Upper lobe of left lung (tissue), 6 donors: ENCODE measurements at regions not wholly inside any gene's neighbourhood (a gene's known extent, or its start where the extent isn't known, plus 50 kb on each side); places are given as distances from the start of the nearest gene placed in this dataset.

ENCODE experiments used
- ATAC-seq, 2 donors: fragments of 200-7000 bp; cut with Tn5 transposase; one replicate each; pipeline ENCODE4 v1.9.1; 2022; ENCODE audit warnings: mild to moderate bottlenecking in 2 of 2, moderate library complexity in 2 of 2; ENCODE audit not compliant: low FRiP score in 2 of 2
- DNase-seq, 2 donors: peaks; one replicate each; pipeline ENCODE4 v3.0.0-alpha.2; 2019 to 2020
- H3K27ac ChIP-seq, 4 donors: fragments of 200-600 bp; sonication (generic); one replicate each; pipeline ENCODE4 v1.5.1; 2016 to 2019
- H3K27me3 ChIP-seq, 4 donors: fragments of 200-600 bp; sonication (generic); one replicate each; pipeline ENCODE4 v1.5.1; 2017 to 2019
- H3K36me3 ChIP-seq, 4 donors: fragments of 200-600 bp; sonication (generic); one replicate each; pipeline ENCODE4 v1.5.1; 2016 to 2019
- H3K4me1 ChIP-seq, 4 donors: fragments of 200-600 bp; sonication (generic); one replicate each; pipeline ENCODE4 v1.5.1; 2018 to 2019
- H3K4me3 ChIP-seq, 4 donors: fragments of 200-600 bp; sonication (generic); one replicate each; pipeline ENCODE4 v1.5.1; 2017 to 2019; ENCODE audit warnings: mild to moderate bottlenecking in 2 of 4, moderate library complexity in 1 of 4
- H3K9me3 ChIP-seq, 4 donors: fragments of 200-600 bp; sonication (generic); one replicate each; pipeline ENCODE4 v1.5.1; 2018 to 2019
- CTCF ChIP-seq, 6 experiments: fragments of 450-650 bp in 4 of 6; fragments of 200-600 bp in 2 of 6; sonication (generic) in 2 of 6; IDR thresholded peaks; one replicate each; pipeline ENCODE4 v1.5.1; 2016 to 2019; ENCODE audit warnings: antibody characterized with exemption in 6 of 6
- EP300 ChIP-seq, 4 donors: sonication (generic); formaldehyde crosslinking; IDR thresholded peaks; one replicate each; pipeline ENCODE4 v1.5.1; 2017; ENCODE audit warnings: antibody characterized with exemption in 4 of 4, control low read depth in 2 of 4
- POLR2A ChIP-seq, 4 donors: fragments of 450-650 bp; IDR thresholded peaks; one replicate each; pipeline ENCODE4 v1.5.1; 2016 to 2017; ENCODE audit warnings: antibody characterized with exemption in 4 of 4, mild to moderate bottlenecking in 2 of 4
- POLR2AphosphoS5 ChIP-seq, 2 donors: sonication (generic); formaldehyde crosslinking; IDR thresholded peaks; one replicate each; pipeline ENCODE4 v1.5.1; 2017; ENCODE audit warnings: antibody characterized with exemption in 2 of 2
- WGBS, 2 donors: methylation state at CpG; one replicate each; pipeline ENCODE4 v1.1.5; 2017 to 2018; 5-methylcytosine and 5-hydroxymethylcytosine counted together
- donor health status: DM: no; HTN: no; CAD: no; lungs with moderate emphysema.
- donor health status: DM: no; HTN: yes; CAD: no; lungs with severe emphysema.

GRCh38 chr10:64977915-64978314 lies 1456.7 kb downstream of the REEP3 start:
- H3K9me3 ChIP-seq: no peaks in the 10 kb centered on the region
- H3K4me1 ChIP-seq: no peaks in the 10 kb centered on the region
- no peaks in the 10 kb centered on the region for H3K27me3 ChIP-seq
- H3K4me3 ChIP-seq: no peak overlapping the region
- no peaks in the 10 kb centered on the region for H3K36me3 ChIP-seq
- TF ChIP-seq POLR2A (IDR thresholded peaks at IDR 0.05): no peak
- TF ChIP-seq EP300 (IDR thresholded peaks at IDR 0.05): no peak
- TF ChIP-seq POLR2AphosphoS5 (IDR thresholded peaks at IDR 0.05): no peak
- TF ChIP-seq CTCF (IDR thresholded peaks at IDR 0.05): no peak
- no peak for ATAC-seq
- H3K27ac ChIP-seq: no peak overlapping the region
- no peak for DNase-seq

GRCh38 chr10:64996886-64997285 lies 1475.7 kb downstream of the REEP3 start:
- no peak for TF ChIP-seq EP300 (IDR thresholded peaks at IDR 0.05)
- TF ChIP-seq POLR2AphosphoS5 (IDR thresholded peaks at IDR 0.05): no peak
- no peak for TF ChIP-seq CTCF (IDR thresholded peaks at IDR 0.05)
- TF ChIP-seq POLR2A (IDR thresholded peaks at IDR 0.05): no peak
- Histone ChIP-seq H3K27ac (no peak overlapping the region), H3K4me1 (no peaks in the 10 kb centered on the region), H3K27me3 (no peaks in the 10 kb centered on the region), H3K4me3 (no peak overlapping the region), H3K9me3 (no peaks in the 10 kb centered on the region), H3K36me3 (no peaks in the 10 kb centered on the region)
- WGBS, 2 donors: 92% methylated on average over 3 of the region's 3 CpGs
- no peak for DNase-seq
- no peak for ATAC-seq

- ATAC-seq: no peak
- DNase-seq: no peak
These were observed 1489.6 kb downstream of the REEP3 start for GRCh38 chr10:65010845-65011244.

GRCh38 chr10:65017523-65017922 lies 1496.3 kb downstream of the REEP3 start:
- 91 to 95% methylated on average over 7 of the region's 7 CpGs for WGBS, 2 donors
- no peak overlapping the region for H3K27ac ChIP-seq
- TF ChIP-seq POLR2AphosphoS5 (IDR thresholded peaks at IDR 0.05) (no peak), EP300 (IDR thresholded peaks at IDR 0.05) (no peak), CTCF (IDR thresholded peaks at IDR 0.05) (no peak), POLR2A (IDR thresholded peaks at IDR 0.05) (no peak)
- no peaks in the 10 kb centered on the region for H3K36me3 ChIP-seq
- no peaks in the 10 kb centered on the region for H3K9me3 ChIP-seq
- no peaks in the 10 kb centered on the region for H3K4me1 ChIP-seq
- DNase-seq (no peak), ATAC-seq (no peak)
- no peaks in the 10 kb centered on the region for H3K27me3 ChIP-seq
- no peak overlapping the region for H3K4me3 ChIP-seq

More at GRCh38 chr10:65010845-65011244, 1489.6 kb downstream of the REEP3 start:
- H3K9me3 ChIP-seq: no peaks in the 10 kb centered on the region
- H3K27ac ChIP-seq: no peak overlapping the region
- no peak for TF ChIP-seq POLR2AphosphoS5 (IDR thresholded peaks at IDR 0.05)
- no peak for TF ChIP-seq POLR2A (IDR thresholded peaks at IDR 0.05)
- no peak for TF ChIP-seq CTCF (IDR thresholded peaks at IDR 0.05)
- no peak for TF ChIP-seq EP300 (IDR thresholded peaks at IDR 0.05)
- no peak overlapping the region for H3K4me3 ChIP-seq
- H3K4me1 ChIP-seq: no peaks in the 10 kb centered on the region
- H3K36me3 ChIP-seq: no peaks in the 10 kb centered on the region
- no peaks in the 10 kb centered on the region for H3K27me3 ChIP-seq
- 67 to 72% methylated on average over 1 of the region's 1 CpG for WGBS, 2 donors

- H3K27me3 ChIP-seq: no peaks in the 10 kb centered on the region
- DNase-seq (no peak), ATAC-seq (no peak)
- no peaks in the 10 kb centered on the region for H3K36me3 ChIP-seq
- H3K4me1 ChIP-seq: no peaks in the 10 kb centered on the region
- no peak overlapping the region for H3K4me3 ChIP-seq
- no peak overlapping the region for H3K27ac ChIP-seq
- TF ChIP-seq POLR2AphosphoS5 (IDR thresholded peaks at IDR 0.05): no peak
- no peak for TF ChIP-seq POLR2A (IDR thresholded peaks at IDR 0.05)
- TF ChIP-seq EP300 (IDR thresholded peaks at IDR 0.05): no peak
- no peak for TF ChIP-seq CTCF (IDR thresholded peaks at IDR 0.05)
- H3K9me3 ChIP-seq: no peaks in the 10 kb centered on the region
These were observed 1503.7 kb downstream of the REEP3 start for GRCh38 chr10:65024886-65025285.
